ENCODE measurements at regions not wholly inside any gene's neighbourhood (a gene's known extent, or its start where the extent isn't known, plus 50 kb on each side); places are given as distances from the start of the nearest gene placed in this dataset.

- H3F3A ChIP-seq (ENCODE audit: insufficient read depth, low read length, poor library complexity, severe bottlenecking), result no peaks in the 10 kb centered on the region
- no peaks in the 10 kb centered on the region for H3K27me3 ChIP-seq (ENCODE audit: insufficient read depth, low read depth, low read length)
- H3K9me2 ChIP-seq (ENCODE audit: insufficient read depth, low read length), result no peaks in the 10 kb centered on the region
- H3K36me3 ChIP-seq (ENCODE audit: insufficient read depth, low read length), result no peaks in the 10 kb centered on the region
- no peak overlapping the region for H3K27ac ChIP-seq (ENCODE audit: low read length)
- no peaks in the 10 kb centered on the region for H3K9me3 ChIP-seq (ENCODE audit: low read length)
- no peaks in the 10 kb centered on the region for H4K20me1 ChIP-seq (ENCODE audit: insufficient read depth)
- no peak overlapping the region for H3K4me3 ChIP-seq (ENCODE audit: low read length)
- H3K4me2 ChIP-seq (ENCODE audit: low read length), result no peak overlapping the region
- no peak overlapping the region for H3K9ac ChIP-seq (ENCODE audit: low read length)
- no peak overlapping the region for H2AFZ ChIP-seq (ENCODE audit: low read depth, low read length)
- TF ChIP-seq REST (IDR thresholded peaks at IDR 0.05; ENCODE audit: borderline replicate concordance) (no peak), EP300 (conservative IDR thresholded peaks at IDR 0.05; ENCODE audit: poor library complexity, severe bottlenecking) (no peak), SMC3 (conservative IDR thresholded peaks at IDR 0.05; ENCODE audit: poor library complexity) (no peak), EZH2 (IDR thresholded peaks at IDR 0.05; ENCODE audit: borderline replicate concordance, insufficient read depth, low read length, poor library complexity, severe bottlenecking) (no peak), TAF1 (IDR thresholded peaks at IDR 0.05; ENCODE audit: low read depth) (no peak), RAD21 (conservative IDR thresholded peaks at IDR 0.05) (no peak), MXI1 (conservative IDR thresholded peaks at IDR 0.05; ENCODE audit: poor library complexity, severe bottlenecking) (no peak), POLR2AphosphoS5 (IDR thresholded peaks at IDR 0.05) (no peak)
- TF ChIP-seq, protein P1, sequence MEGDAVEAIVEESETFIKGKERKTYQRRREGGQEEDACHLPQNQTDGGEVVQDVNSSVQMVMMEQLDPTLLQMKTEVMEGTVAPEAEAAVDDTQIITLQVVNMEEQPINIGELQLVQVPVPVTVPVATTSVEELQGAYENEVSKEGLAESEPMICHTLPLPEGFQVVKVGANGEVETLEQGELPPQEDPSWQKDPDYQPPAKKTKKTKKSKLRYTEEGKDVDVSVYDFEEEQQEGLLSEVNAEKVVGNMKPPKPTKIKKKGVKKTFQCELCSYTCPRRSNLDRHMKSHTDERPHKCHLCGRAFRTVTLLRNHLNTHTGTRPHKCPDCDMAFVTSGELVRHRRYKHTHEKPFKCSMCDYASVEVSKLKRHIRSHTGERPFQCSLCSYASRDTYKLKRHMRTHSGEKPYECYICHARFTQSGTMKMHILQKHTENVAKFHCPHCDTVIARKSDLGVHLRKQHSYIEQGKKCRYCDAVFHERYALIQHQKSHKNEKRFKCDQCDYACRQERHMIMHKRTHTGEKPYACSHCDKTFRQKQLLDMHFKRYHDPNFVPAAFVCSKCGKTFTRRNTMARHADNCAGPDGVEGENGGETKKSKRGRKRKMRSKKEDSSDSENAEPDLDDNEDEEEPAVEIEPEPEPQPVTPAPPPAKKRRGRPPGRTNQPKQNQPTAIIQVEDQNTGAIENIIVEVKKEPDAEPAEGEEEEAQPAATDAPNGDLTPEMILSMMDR (IDR thresholded peaks at IDR 0.05; ENCODE audit: poor library complexity, severe bottlenecking), result no peak
- H3K79me2 ChIP-seq (replicated peaks; ENCODE audit: insufficient read depth, low read length), result no peaks in the 10 kb centered on the region
Observed at GRCh38 chr17:73986641-73987177, 216.8 kb upstream of the RPL38 start.

- Histone ChIP-seq H3K4me2 (ENCODE audit: low read length) (no peak overlapping the region), H3K4me3 (ENCODE audit: low read length) (no peak overlapping the region), H3K79me2 (replicated peaks; ENCODE audit: insufficient read depth, low read length) (no peaks in the 10 kb centered on the region), H3K27ac (ENCODE audit: low read length) (no peak overlapping the region), H3K9ac (ENCODE audit: low read length) (no peak overlapping the region), H3K9me2 (ENCODE audit: insufficient read depth, low read length) (no peaks in the 10 kb centered on the region), H3K36me3 (ENCODE audit: insufficient read depth, low read length) (no peaks in the 10 kb centered on the region), H2AFZ (ENCODE audit: low read depth, low read length) (no peak overlapping the region), H3K9me3 (ENCODE audit: low read length) (no peaks in the 10 kb centered on the region), H4K20me1 (ENCODE audit: insufficient read depth) (no peaks in the 10 kb centered on the region), H3F3A (ENCODE audit: insufficient read depth, low read length, poor library complexity, severe bottlenecking) (no peaks in the 10 kb centered on the region), H3K27me3 (ENCODE audit: insufficient read depth, low read depth, low read length) (no peaks in the 10 kb centered on the region)
- TF ChIP-seq SMC3 (conservative IDR thresholded peaks at IDR 0.05; ENCODE audit: poor library complexity) (no peak), TAF1 (IDR thresholded peaks at IDR 0.05; ENCODE audit: low read depth) (no peak), RAD21 (conservative IDR thresholded peaks at IDR 0.05) (no peak), EP300 (conservative IDR thresholded peaks at IDR 0.05; ENCODE audit: poor library complexity, severe bottlenecking) (no peak), POLR2AphosphoS5 (IDR thresholded peaks at IDR 0.05) (no peak), REST (IDR thresholded peaks at IDR 0.05; ENCODE audit: borderline replicate concordance) (no peak), EZH2 (IDR thresholded peaks at IDR 0.05; ENCODE audit: borderline replicate concordance, insufficient read depth, low read length, poor library complexity, severe bottlenecking) (no peak), MXI1 (conservative IDR thresholded peaks at IDR 0.05; ENCODE audit: poor library complexity, severe bottlenecking) (no peak)
- TF ChIP-seq, protein P1 (IDR thresholded peaks at IDR 0.05; ENCODE audit: poor library complexity, severe bottlenecking), result no peak
Observed at GRCh38 chr17:73987395-73987794, 216.1 kb upstream of the RPL38 start.

Measured in neural cell (in vitro differentiated cells).